NB4 (cell line): ENCODE measurements at regions not wholly inside any gene's neighbourhood (a gene's known extent, or its start where the extent isn't known, plus 50 kb on each side); places are given as distances from the start of the nearest gene placed in this dataset.

ENCODE experiments used
- CTCF ChIP-seq: IDR thresholded peaks from one replicate; pipeline ENCODE4 v1.5.1; 2012; ENCODE audit warnings: low read depth, low read length
- MAX ChIP-seq: IDR thresholded peaks from 2 replicates; pipeline ENCODE4 v1.6.1; 2011; ENCODE audit warnings: low read depth, low read length
- MYC ChIP-seq: IDR thresholded peaks from 2 replicates; pipeline ENCODE4 v1.6.1; 2011; ENCODE audit warnings: low read depth, low read length
- POLR2A ChIP-seq: IDR thresholded peaks from 2 replicates; pipeline ENCODE4 v1.6.1; 2011; ENCODE audit warnings: mild to moderate bottlenecking; ENCODE audit not compliant: insufficient read length; ENCODE audit errors: extremely low read depth

- TF ChIP-seq CTCF (no peak), MYC (no peak), POLR2A (no peak), MAX (no peak)
Observed at GRCh38 chr6:21764989-21765388, 171.4 kb downstream of the SOX4 start.
